NT2/D1 (cell line): ENCODE measurements at regions not wholly inside any gene's neighbourhood (a gene's known extent, or its start where the extent isn't known, plus 50 kb on each side); places are given as distances from the start of the nearest gene placed in this dataset.

Source experiments
- YY1 ChIP-seq: IDR thresholded peaks from 2 replicates; pipeline ENCODE4 v1.6.1; 2011; ENCODE audit not compliant: insufficient read length, insufficient read depth
- ZNF274 ChIP-seq: IDR thresholded peaks from 2 replicates; pipeline ENCODE4 v1.6.1; 2011; ENCODE audit warnings: mild to moderate bottlenecking, low read depth, low read length

- TF ChIP-seq YY1 (no peak), ZNF274 (no peak)
Observed at GRCh38 chr14:85881935-85882334, 352.0 kb downstream of the FLRT2 start.
